ENCODE measurements at regions not wholly inside any gene's neighbourhood (a gene's known extent, or its start where the extent isn't known, plus 50 kb on each side); places are given as distances from the start of the nearest gene placed in this dataset.

DNA sequence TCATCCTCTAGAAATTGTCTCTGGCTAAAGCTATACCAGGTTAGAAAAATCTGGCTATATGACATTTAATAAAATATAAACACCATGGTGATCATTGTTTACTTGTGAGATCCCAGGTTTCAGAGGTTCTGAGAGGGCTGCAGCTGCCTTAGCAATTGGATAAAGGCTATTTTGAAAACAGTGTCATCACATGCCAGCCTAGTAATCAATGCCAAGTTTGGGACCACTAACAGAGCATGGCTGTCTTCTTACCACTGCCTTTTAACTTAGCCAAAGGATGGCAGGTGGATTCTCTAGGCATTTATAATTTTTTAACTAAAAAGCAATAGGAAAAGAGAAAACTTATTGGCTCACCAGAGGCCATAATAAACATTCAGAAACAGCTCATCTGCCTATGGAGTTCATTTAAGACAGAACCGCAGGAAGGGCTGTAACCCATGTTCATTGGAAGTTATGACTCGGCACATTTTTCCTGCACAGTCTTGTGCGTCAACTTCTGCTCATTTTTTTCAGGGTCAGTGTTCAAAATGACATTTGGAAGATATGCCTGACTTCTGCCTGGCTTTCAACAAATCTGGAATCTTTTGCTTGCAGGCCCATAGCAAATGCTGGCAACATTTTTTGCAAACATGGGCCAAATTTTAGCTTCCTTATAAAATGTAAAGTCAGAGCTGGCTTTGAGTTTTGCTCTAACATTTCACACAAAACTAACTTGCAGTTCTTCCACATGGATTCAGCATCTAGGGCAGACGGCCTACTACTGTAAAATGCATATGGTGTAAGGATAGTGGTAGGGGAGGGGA is 476.0 kb upstream of the TBL1XR1 start:
- peak; percentile 50 for DNase-seq (ENCODE audit: low read depth, low spot score)

- no peak for DNase-seq (ENCODE audit: low read depth, low spot score)
These were observed 476.9 kb upstream of the TBL1XR1 start for GRCh38 chr3:177674186-177674585.

GRCh38 chr3:177676148-177676547 is 478.9 kb upstream of the TBL1XR1 start:
- no peak for DNase-seq (ENCODE audit: low read depth, low spot score)

- no peak for DNase-seq (ENCODE audit: low read depth, low spot score)
These were observed 479.8 kb upstream of the TBL1XR1 start for GRCh38 chr3:177676947-177677587.

DNA sequence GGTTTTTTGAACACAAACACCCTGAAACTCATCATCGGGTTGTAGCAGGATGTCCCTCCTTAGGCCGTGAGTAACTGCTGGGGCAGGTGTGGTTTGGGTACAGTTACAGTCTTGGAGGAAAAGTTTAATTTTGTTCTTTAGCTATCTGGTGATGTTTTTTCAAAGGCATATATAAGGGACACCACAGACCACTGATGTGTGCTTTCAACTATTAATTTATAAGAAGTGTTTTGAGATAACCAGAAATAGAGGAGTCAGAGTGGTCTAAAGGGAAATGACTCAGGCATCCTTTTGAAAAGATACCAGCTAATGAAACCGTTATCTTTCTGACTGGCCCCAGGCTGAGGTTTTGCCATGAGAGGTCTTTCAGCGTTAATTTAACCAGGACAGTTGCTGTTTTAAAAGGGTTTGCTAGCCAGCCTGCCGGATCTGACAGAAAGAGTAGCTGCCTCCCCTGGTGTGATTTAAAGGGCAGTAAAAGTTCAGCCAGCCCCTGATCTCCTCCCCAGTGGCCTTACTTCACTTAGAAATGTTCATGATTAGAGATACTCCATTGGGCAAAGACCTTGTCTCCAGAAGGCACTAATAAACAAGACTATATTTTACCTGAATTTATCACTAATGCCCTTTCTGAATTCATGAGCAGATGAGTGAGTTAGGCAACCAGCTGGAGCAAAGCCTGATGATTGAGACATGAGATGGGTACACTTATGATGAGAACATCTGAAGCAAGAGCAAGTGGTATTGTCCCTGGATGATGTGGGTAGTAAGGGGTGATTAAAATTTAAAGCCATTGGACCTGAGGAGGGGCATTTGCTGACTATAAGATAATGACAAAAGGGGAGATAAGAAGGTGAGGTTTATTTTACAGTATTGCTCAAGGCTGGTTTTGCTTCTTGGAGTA is 482.5 kb upstream of the TBL1XR1 start:
- no peak for DNase-seq (ENCODE audit: low read depth, low spot score)

GRCh38 chr3:177680472-177680821 is 483.2 kb upstream of the TBL1XR1 start:
- DNase-seq (ENCODE audit: low read depth, low spot score), result no peak

GRCh38 chr3:177681156-177681555 is 483.9 kb upstream of the TBL1XR1 start:
- no peak for DNase-seq (ENCODE audit: low read depth, low spot score)

GRCh38 chr3:177681852-177682251 is 484.6 kb upstream of the TBL1XR1 start:
- no peak for DNase-seq (ENCODE audit: low read depth, low spot score)

- DNase-seq (ENCODE audit: low read depth, low spot score), result no peak
These were observed 486.3 kb upstream of the TBL1XR1 start for GRCh38 chr3:177683586-177683985.

- no peak for DNase-seq (ENCODE audit: low read depth, low spot score)
These were observed 489.4 kb upstream of the TBL1XR1 start for GRCh38 chr3:177686671-177687070.

DNA sequence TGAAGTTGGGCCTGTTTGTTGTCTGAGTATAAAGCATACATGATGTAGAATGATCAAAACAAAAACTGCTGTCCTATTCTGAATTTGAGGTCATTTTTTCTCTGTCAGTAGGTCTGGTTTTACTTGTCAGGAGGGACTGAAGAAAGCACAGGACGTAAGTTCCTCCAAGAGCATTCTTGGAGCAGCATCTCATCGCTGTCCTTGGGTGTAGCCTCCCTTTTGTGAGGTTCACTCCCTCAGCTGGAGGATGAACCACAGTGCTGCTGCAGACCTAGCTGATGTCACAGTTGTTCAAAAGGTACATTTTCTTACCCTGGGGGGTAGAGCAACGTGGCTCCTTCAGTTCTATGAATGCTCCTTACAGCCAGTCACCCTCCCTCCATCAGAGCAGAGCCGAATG is 490.0 kb upstream of the TBL1XR1 start:
- DNase-seq (ENCODE audit: low read depth, low spot score), result no peak

DNA sequence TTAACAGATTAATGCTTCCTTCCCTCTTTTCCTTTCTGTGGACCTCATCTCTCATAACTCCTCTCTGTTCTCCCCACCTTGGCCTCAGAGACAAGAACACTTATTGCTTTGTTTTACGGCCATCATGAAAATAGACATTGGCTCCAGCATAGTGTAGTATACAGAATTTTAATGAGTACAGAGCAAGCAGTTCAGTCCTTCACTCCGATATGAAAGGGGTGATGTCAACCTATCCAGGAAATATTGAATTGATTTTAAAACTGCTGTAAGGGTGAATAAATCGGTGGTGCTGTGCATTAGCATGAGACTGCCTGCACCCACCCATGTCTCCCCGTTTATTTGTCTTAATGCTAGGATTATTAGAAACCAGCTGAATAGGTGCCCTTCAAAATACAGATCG is 490.9 kb upstream of the TBL1XR1 start:
- no peak for DNase-seq (ENCODE audit: low read depth, low spot score)

DNA sequence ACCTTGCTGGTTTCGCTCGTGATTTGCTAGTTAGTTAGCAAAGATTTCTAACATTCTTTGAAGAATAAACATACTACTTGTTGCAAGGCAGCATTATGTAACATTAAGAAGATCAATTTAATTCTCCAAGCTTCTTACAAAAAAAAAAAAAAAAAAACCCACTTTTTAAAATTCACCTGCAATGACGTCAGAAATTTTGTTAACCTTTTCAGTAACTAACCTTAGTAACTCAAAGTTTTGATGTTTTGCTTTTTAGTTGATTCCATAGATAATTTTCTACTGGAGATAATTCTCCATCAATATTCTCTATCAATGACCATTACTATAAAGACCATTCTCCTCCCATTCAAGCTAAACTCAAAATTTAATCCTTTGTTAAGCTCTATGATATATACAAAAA is 491.8 kb upstream of the TBL1XR1 start:
- no peak for DNase-seq (ENCODE audit: low read depth, low spot score)

- no peak for DNase-seq (ENCODE audit: low read depth, low spot score)
These were observed 492.6 kb upstream of the TBL1XR1 start for GRCh38 chr3:177689869-177690268.

- no peak for DNase-seq (ENCODE audit: low read depth, low spot score)
These were observed 493.0 kb upstream of the TBL1XR1 start for GRCh38 chr3:177690306-177690705.

DNA sequence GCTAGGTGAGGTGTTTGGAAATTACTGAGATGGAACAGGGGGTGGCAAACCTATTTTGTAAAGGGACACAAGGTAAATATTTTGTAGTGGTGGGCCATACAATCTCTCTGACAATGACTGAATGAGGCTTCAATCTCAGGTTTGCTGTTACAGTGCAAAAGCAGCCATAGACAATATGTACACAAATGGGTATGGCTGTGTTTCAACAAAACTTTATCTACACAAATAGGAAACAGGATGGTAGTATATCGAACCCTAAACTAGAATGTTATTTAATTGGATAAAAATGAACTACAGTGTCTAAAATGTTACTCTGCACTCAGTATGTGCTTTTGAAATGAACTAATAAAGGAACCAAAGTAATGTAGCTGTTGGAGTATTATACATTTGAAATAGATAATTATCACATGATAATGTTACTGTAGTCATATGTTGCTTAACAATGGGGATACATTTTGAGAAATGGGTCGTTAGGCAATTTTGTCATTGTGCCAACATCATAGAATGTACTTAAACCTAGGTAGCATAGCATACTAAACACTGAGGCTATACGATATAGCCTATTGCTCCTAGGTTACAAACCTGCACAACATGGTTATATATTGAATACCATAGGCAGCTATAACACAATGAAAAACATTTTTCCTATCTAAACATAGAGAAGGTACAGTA is 495.2 kb upstream of the TBL1XR1 start:
- no peak for DNase-seq (ENCODE audit: low read depth, low spot score)

DNA sequence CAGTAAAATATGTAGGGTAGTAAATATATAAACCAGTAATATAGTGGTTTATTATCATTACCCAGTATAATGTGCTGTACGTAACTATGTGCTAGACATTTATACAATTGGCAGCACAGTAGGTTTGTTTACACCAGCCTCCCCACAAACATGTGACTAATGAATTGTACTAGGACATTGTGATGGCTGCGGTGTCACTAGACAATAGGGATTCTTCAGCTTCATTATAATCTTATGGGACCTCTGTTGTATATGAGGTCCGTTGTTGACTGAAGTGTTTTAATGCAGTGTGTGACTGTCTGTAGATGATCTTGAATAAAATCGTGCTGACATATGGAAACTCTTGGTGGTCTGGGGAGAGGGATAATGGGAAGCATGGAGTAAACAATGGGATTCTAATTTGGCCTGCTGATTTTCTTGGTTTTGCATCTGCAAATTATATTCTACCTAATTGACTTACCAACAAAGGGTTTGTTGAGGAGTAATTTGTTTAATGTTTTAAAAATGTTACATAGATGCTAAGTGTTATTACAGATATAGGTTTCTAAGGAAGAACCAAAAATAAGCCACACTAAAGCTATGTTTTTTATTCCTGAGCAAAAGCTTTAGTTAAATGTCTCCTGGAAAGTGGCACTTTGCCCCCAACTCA is 496.5 kb upstream of the TBL1XR1 start:
- no peak for DNase-seq (ENCODE audit: low read depth, low spot score)

DNA sequence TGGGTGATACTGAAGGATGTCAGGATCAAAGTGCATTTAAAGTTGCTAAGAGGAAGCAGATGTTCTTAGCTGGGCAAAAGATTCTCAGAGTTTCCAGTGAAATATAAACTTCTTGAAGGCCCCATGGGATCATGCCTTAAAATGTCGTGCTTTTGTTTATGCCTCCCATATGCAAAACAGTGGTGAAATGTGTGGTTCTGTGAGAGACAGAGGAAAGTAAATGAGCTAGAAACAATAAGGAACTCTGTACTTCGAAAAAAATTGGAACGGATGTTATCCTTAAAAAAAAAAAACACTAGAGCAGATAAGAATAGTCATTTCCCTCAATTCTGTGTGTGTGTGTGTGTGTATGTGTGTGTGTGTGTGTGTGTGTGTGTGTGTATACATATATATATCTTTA is 497.0 kb upstream of the TBL1XR1 start:
- DNase-seq (ENCODE audit: low read depth, low spot score), result peak; percentile 77

GRCh38 chr3:177694951-177695350 is 497.7 kb upstream of the TBL1XR1 start:
- DNase-seq (ENCODE audit: low read depth, low spot score), result no peak

DNA sequence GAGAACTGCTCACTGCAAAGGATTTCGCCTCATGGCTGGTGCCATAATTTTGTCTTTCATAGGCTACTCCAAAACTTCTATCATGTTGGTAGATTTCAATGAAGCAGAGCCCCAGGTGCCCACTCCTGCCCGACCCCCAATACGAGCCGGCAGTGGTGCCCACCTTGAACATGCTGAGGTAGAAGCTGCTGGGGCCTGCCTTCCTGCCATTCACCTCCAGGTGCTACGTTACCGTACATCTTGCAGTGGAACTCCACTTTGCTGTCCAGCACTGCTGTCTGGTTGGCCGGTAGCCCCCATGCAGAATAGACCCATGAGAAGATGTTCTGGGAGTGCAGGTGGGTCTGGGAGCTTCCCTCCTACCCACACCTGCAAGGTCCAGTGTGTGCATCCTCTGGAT is 502.8 kb upstream of the TBL1XR1 start:
- no peak for DNase-seq (ENCODE audit: low read depth, low spot score)

DNA sequence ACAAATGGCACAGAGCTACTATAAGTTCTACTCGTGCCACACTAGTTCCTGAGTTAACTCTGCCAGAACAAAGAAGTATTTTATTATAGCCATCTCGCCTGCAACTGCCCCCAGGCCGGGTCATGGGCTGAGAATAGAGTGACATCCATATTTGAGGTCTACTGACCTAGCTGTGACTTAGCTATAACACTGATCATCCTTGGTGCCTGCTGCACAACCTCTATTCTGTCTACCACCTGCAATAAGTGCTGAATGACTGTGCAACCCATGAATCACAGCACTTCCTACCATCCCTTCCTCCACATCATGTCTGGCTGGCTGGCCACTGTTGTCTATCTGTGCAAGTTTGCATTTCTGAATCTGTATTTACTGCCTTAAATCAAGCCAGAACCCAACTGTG is 506.5 kb upstream of the TBL1XR1 start:
- DNase-seq (ENCODE audit: low read depth, low spot score), result no peak
